H9 (cell line): ENCODE measurements at regions not wholly inside any gene's neighbourhood (a gene's known extent, or its start where the extent isn't known, plus 50 kb on each side); places are given as distances from the start of the nearest gene placed in this dataset.
A peak's percentile ranks its signal among the peaks of the same experiment; 100 is the strongest.

Experiments used
- DNase-seq: peaks from one replicate; pipeline ENCODE4 v3.0.0-alpha.2; 2017
- H2AFZ ChIP-seq: one replicate; pipeline ENCODE4 v1.6.1; 2013; ENCODE audit warnings: mild to moderate bottlenecking, low read length, control low read depth, moderate library complexity
- H2AK5ac ChIP-seq: 2 replicates; pipeline ENCODE4 v1.6.1; 2013; ENCODE audit warnings: low read length, control low read depth, mixed read lengths; ENCODE audit not compliant: insufficient read length
- H2BK120ac ChIP-seq: one replicate; pipeline ENCODE4 v1.6.1; 2013; ENCODE audit warnings: low read depth, mild to moderate bottlenecking, low read length, control low read depth, inconsistent platforms; ENCODE audit not compliant: poor library complexity, severe bottlenecking
- H2BK12ac ChIP-seq: 2 replicates; pipeline ENCODE4 v1.6.1; 2013; ENCODE audit warnings: low read length, control low read depth, mixed read lengths, low read depth; ENCODE audit not compliant: insufficient read length
- H2BK15ac ChIP-seq: 2 replicates; pipeline ENCODE4 v1.6.1; 2013; ENCODE audit warnings: low read depth, low read length, control low read depth
- H2BK20ac ChIP-seq: one replicate; pipeline ENCODE4 v1.6.1; 2013; ENCODE audit warnings: low read depth, mild to moderate bottlenecking, low read length, control low read depth, inconsistent platforms; ENCODE audit not compliant: poor library complexity, severe bottlenecking
- H2BK5ac ChIP-seq: 2 replicates; pipeline ENCODE4 v1.6.1; 2013; ENCODE audit warnings: low read length, control low read depth, mixed read lengths; ENCODE audit not compliant: insufficient read length
- H3K14ac ChIP-seq: 2 replicates; pipeline ENCODE4 v1.6.1; 2013; ENCODE audit warnings: low read length, control low read depth; ENCODE audit not compliant: insufficient read depth
- H3K18ac ChIP-seq: 2 replicates; pipeline ENCODE4 v1.6.1; 2013; ENCODE audit warnings: low read depth, mild to moderate bottlenecking, mixed read lengths, low read length, control low read depth; ENCODE audit not compliant: insufficient read length
- H3K23ac ChIP-seq: 2 replicates; pipeline ENCODE4 v1.6.1; 2013; ENCODE audit warnings: low read length, control low read depth, mixed read lengths, low read depth; ENCODE audit not compliant: insufficient read length
- H3K23me2 ChIP-seq: 2 replicates; pipeline ENCODE4 v1.6.1; 2013; ENCODE audit warnings: low read depth, mild to moderate bottlenecking, mixed read lengths, low read length, control low read depth; ENCODE audit not compliant: insufficient read length, poor library complexity, severe bottlenecking
- H3K27ac ChIP-seq: 2 replicates; pipeline ENCODE4 v1.5.1; 2013; ENCODE audit warnings: low read length, control low read depth, mixed read lengths, low read depth; ENCODE audit not compliant: insufficient read length
- H3K27me3 ChIP-seq: 2 replicates; pipeline ENCODE4 v1.6.1; 2013; ENCODE audit warnings: low read length, control low read depth, inconsistent platforms; ENCODE audit not compliant: insufficient read depth
- H3K4ac ChIP-seq: 2 replicates; pipeline ENCODE4 v1.6.1; 2013; ENCODE audit warnings: low read depth, mild to moderate bottlenecking, control low read depth, inconsistent platforms, low read length, moderate library complexity
- H3K4me1 ChIP-seq: 2 replicates; pipeline ENCODE4 v1.6.1; 2013; ENCODE audit warnings: low read length, control low read depth, inconsistent platforms; ENCODE audit not compliant: insufficient read depth
- H3K4me2 ChIP-seq: 2 replicates; pipeline ENCODE4 v1.6.1; 2013; ENCODE audit warnings: low read length, control low read depth, mixed read lengths; ENCODE audit not compliant: insufficient read length, insufficient read depth
- H3K56ac ChIP-seq: 2 replicates; pipeline ENCODE4 v1.6.1; 2013; ENCODE audit warnings: low read depth, mild to moderate bottlenecking, mixed read lengths, low read length, control low read depth; ENCODE audit not compliant: insufficient read length
- H3K79me1 ChIP-seq: 2 replicates; pipeline ENCODE4 v1.6.1; 2013; ENCODE audit warnings: low read depth, mild to moderate bottlenecking, moderate library complexity, low read length, control low read depth, inconsistent platforms; ENCODE audit not compliant: insufficient read depth, poor library complexity, severe bottlenecking
- H3K79me2 ChIP-seq: 2 replicates; pipeline ENCODE4 v1.6.1; 2013; ENCODE audit warnings: low read length, control low read depth, inconsistent platforms; ENCODE audit not compliant: insufficient read depth
- H3K9ac ChIP-seq: 2 replicates; pipeline ENCODE4 v1.6.1; 2013; ENCODE audit warnings: low read length, control low read depth, mixed read lengths; ENCODE audit not compliant: insufficient read length; ENCODE audit errors: extremely low read depth
- H3K9me3 ChIP-seq: one replicate; pipeline ENCODE4 v1.6.1; 2013; ENCODE audit warnings: low read depth, low read length, inconsistent platforms; ENCODE audit not compliant: control insufficient read depth
- H3T11ph ChIP-seq: one replicate; pipeline ENCODE4 v1.6.1; 2013; ENCODE audit warnings: mild to moderate bottlenecking, low read length, control low read depth, inconsistent platforms
- H4K20me1 ChIP-seq: one replicate; pipeline ENCODE4 v1.6.1; 2013; ENCODE audit not compliant: control insufficient read depth, insufficient read length, insufficient read depth
- H4K5ac ChIP-seq: 2 replicates; pipeline ENCODE4 v1.6.1; 2013; ENCODE audit warnings: low read depth, mild to moderate bottlenecking, mixed read lengths, low read length, control low read depth; ENCODE audit not compliant: insufficient read length
- H4K8ac ChIP-seq: replicated peaks from 2 replicates; pipeline ENCODE4 v1.6.1; 2013; ENCODE audit warnings: low read length, control low read depth, mixed read lengths, low read depth; ENCODE audit not compliant: insufficient read length
- H4K91ac ChIP-seq: 2 replicates; pipeline ENCODE4 v1.6.1; 2013; ENCODE audit warnings: low read depth, mild to moderate bottlenecking, moderate library complexity, mixed read lengths, low read length, control low read depth; ENCODE audit not compliant: insufficient read length
- H3K27ac Mint-ChIP-seq, 3 experiments: 2 replicates in 2 of 3; 3 replicates in 1 of 3; pipeline ENCODE4 v1.8.0; 2020 to 2021; ENCODE audit warnings: mixed read lengths in 3 of 3, mild to moderate bottlenecking in 1 of 3, moderate library complexity in 1 of 3
- H3K27me3 Mint-ChIP-seq: 2 replicates; pipeline ENCODE4 v1.8.0; 2021; ENCODE audit warnings: low read depth, mild to moderate bottlenecking, moderate library complexity, mixed read lengths
- H3K36me3 Mint-ChIP-seq, 3 experiments: 2 replicates in 2 of 3; 3 replicates in 1 of 3; pipeline ENCODE4 v1.8.0; 2020 to 2021; ENCODE audit warnings: low read depth in 3 of 3, mixed read lengths in 3 of 3; ENCODE audit not compliant: insufficient read depth in 1 of 3
- H3K4me1 Mint-ChIP-seq, 2 experiments: 2 replicates each; pipeline ENCODE4 v1.8.0; 2020; ENCODE audit warnings: mixed read lengths in 2 of 2
- H3K4me3 Mint-ChIP-seq, 2 experiments: 2 replicates in 1 of 2; 3 replicates in 1 of 2; pipeline ENCODE4 v1.8.0; 2020 to 2021; ENCODE audit warnings: mild to moderate bottlenecking in 2 of 2, mixed read lengths in 2 of 2, moderate library complexity in 1 of 2
- H3K9me3 Mint-ChIP-seq, 2 experiments: 2 replicates in 1 of 2; 3 replicates in 1 of 2; pipeline ENCODE4 v1.8.0; 2020; ENCODE audit warnings: mild to moderate bottlenecking in 2 of 2, mixed read lengths in 2 of 2, moderate library complexity in 1 of 2
- CTCF ChIP-seq: fragments of 200-600 bp; sonication (generic); conservative IDR thresholded peaks from 3 replicates; pipeline ENCODE4 v1.8.0; 2021; ENCODE audit warnings: antibody characterized with exemption, mild to moderate bottlenecking
- WGBS: extraction: QIAGEN DNeasy Blood & Tissue Kit; methylation state at CpG from one replicate; pipeline ENCODE4 v1.1.7; 2013; ENCODE audit warnings: missing lambda C conversion rate, low lambda C conversion rate, mixed read lengths; ENCODE audit not compliant: insufficient read length; ENCODE audit errors: extremely low coverage; 5-methylcytosine and 5-hydroxymethylcytosine counted together

GRCh38 chr1:244212797-244213475 is 161.9 kb downstream of the ZBTB18 start:
- no peak overlapping the region for H2AK5ac ChIP-seq
- TF ChIP-seq CTCF = no peak
- no peak overlapping the region for H3K4me2 ChIP-seq
- no peak overlapping the region for H4K5ac ChIP-seq
- H3K23ac ChIP-seq = no peak overlapping the region
- H2BK15ac ChIP-seq = no peak overlapping the region
- Mint-ChIP-seq H3K27ac (no peak overlapping the region), H3K27me3 (peaks cover 5% of the 10 kb centered on the region), H3K4me1 (peaks cover 9 to 11% of the 10 kb centered on the region in 2 experiments), H3K9me3 (peaks cover 3 to 9% of the 10 kb centered on the region in 2 experiments; a peak in 2 of 5 replicates), H3K36me3 (peaks cover 0 to 5% (median 1%) of the 10 kb centered on the region in 3 experiments; a peak in 2 of 7 replicates), H3K4me3 (no peak overlapping the region)
- DNase-seq = no peak
- H4K91ac ChIP-seq = no peak overlapping the region
- H2BK5ac ChIP-seq = no peak overlapping the region
- H4K8ac ChIP-seq = no peak overlapping the region
- no peak overlapping the region for H3K9ac ChIP-seq
- H3K79me1 ChIP-seq = no peaks in the 10 kb centered on the region
- H3K79me2 ChIP-seq = no peaks in the 10 kb centered on the region
- no peak overlapping the region for H2AFZ ChIP-seq
- no peak overlapping the region for H2BK20ac ChIP-seq
- H2BK12ac ChIP-seq = peak overlapping the region; percentile 47
- H3K27me3 ChIP-seq = no peaks in the 10 kb centered on the region
- no peaks in the 10 kb centered on the region for H3K9me3 ChIP-seq
- no peaks in the 10 kb centered on the region for H3K4me1 ChIP-seq
- no peak overlapping the region for H3K56ac ChIP-seq
- no peak overlapping the region for H3T11ph ChIP-seq
- no peak overlapping the region for H3K18ac ChIP-seq
- no peak overlapping the region for H2BK120ac ChIP-seq
- H3K14ac ChIP-seq = no peak overlapping the region
- no CpG with 5 or more reads among the region's 8 CpGs for WGBS
- no peak overlapping the region for H3K27ac ChIP-seq
- no peaks in the 10 kb centered on the region for H3K23me2 ChIP-seq
- no peak overlapping the region for H3K4ac ChIP-seq
- H4K20me1 ChIP-seq = no peaks in the 10 kb centered on the region
